AG09309 (cell line): ENCODE measurements at regions not wholly inside any gene's neighbourhood (a gene's known extent, or its start where the extent isn't known, plus 50 kb on each side); places are given as distances from the start of the nearest gene placed in this dataset.

Experiments
- DNase-seq: peaks from one replicate; pipeline ENCODE4 v3.0.0-alpha.2; 2010; ENCODE audit warnings: low read depth
- H3K4me3 ChIP-seq: 2 replicates; pipeline ENCODE4 v1.5.1; 2011; ENCODE audit warnings: mild to moderate bottlenecking, low read depth, low read length, moderate library complexity; ENCODE audit not compliant: control insufficient read depth
- TF ChIP-seq, protein P1 (sequence below): IDR thresholded peaks from 2 replicates; pipeline ENCODE4 v1.5.1; 2011; ENCODE audit warnings: mild to moderate bottlenecking, low read depth, low read length, inconsistent platforms; ENCODE audit not compliant: insufficient read depth, control insufficient read depth; ENCODE audit errors: missing control alignments

DNA sequence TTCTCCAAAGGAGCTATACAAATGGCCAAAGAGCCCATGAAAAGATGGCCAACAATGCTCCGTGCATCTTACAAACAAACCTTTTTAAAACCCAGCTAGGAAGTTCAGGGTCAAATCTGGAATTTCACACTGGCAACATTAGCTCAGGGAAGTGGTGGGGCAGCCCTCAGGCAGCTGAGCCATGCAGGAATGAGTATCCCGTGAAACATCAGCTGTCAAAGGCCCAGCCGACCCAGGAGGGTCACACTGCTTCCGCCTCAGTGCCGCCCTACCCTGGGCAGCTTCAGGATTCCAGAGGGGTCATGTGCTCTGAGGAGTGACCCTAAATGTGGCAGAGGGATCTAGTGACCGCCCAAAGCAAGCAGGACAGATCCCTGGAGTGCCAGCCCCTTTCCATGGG, 73.4 kb downstream of the LINC01488 start:
- DNase-seq: no peak
- no peak overlapping the region for H3K4me3 ChIP-seq
- TF ChIP-seq, protein P1, sequence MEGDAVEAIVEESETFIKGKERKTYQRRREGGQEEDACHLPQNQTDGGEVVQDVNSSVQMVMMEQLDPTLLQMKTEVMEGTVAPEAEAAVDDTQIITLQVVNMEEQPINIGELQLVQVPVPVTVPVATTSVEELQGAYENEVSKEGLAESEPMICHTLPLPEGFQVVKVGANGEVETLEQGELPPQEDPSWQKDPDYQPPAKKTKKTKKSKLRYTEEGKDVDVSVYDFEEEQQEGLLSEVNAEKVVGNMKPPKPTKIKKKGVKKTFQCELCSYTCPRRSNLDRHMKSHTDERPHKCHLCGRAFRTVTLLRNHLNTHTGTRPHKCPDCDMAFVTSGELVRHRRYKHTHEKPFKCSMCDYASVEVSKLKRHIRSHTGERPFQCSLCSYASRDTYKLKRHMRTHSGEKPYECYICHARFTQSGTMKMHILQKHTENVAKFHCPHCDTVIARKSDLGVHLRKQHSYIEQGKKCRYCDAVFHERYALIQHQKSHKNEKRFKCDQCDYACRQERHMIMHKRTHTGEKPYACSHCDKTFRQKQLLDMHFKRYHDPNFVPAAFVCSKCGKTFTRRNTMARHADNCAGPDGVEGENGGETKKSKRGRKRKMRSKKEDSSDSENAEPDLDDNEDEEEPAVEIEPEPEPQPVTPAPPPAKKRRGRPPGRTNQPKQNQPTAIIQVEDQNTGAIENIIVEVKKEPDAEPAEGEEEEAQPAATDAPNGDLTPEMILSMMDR: no peak

DNA sequence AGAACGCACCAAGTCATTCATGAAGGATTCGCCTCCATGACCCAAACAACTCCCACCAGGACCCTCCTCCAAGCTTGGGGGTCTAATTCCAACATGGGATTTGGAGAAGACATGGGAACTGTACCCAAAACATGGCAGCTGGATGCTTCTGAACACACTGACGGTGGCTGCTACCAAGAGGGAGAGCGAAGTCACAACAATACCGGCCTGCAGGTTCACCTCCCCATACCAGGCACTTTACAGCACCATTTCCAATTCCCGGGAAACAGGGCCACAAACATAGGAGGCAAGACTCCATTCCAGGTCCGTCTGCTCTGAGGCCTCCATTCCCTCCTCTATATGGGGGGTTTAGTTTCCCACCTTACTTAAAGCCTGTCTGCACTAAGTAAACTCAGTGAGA, 75.8 kb downstream of the LINC01488 start:
- DNase-seq: no peak
- H3K4me3 ChIP-seq: no peak overlapping the region
- TF ChIP-seq, protein P1: no peak

DNA sequence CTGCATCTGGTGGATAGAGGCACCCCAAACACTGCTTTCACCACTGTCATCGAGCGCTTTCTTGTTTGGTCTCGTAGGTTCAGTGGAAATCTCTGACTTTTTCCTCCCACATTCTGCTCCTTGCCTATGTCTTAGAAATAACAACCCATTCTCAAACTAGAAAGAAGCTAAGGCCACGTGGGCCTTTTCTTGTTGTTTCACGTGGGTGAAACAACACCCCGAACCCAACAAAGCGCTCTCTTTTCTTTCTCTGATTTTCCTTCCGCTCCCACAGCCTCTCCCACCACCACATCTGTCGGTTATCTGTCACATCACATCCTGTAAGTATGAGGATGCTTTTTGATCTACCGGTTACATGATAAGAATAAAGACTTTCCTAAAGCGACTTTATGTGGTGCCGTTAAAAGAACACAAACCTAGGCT, 77.1 kb downstream of the LINC01488 start:
- H3K4me3 ChIP-seq: no peak overlapping the region
- no peak for DNase-seq

DNA sequence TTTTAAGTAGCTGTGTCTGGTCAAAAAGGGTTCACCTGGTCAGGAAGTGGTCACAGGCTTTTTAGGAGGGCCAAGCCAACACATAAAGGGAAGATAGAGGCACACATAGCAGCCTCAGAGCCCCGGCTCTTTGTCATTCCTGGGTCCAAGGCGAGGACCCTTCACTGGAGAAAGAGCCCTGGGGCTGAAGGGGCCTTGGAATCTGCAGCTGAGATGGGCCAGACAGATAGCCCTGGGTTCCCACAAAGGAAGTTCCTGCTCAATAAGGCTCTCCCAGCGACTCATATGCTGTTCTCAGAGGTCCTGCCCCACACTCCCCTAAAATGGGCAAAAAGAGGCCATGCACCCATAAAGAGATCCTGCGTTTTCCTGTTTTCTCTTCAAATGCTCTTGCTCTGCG, 77.7 kb downstream of the LINC01488 start:
- TF ChIP-seq, protein P1: no peak
- DNase-seq: no peak
- no peak overlapping the region for H3K4me3 ChIP-seq

More for the DNA sequence above, 77.1 kb downstream of the LINC01488 start:
- TF ChIP-seq, protein P1: no peak

DNA sequence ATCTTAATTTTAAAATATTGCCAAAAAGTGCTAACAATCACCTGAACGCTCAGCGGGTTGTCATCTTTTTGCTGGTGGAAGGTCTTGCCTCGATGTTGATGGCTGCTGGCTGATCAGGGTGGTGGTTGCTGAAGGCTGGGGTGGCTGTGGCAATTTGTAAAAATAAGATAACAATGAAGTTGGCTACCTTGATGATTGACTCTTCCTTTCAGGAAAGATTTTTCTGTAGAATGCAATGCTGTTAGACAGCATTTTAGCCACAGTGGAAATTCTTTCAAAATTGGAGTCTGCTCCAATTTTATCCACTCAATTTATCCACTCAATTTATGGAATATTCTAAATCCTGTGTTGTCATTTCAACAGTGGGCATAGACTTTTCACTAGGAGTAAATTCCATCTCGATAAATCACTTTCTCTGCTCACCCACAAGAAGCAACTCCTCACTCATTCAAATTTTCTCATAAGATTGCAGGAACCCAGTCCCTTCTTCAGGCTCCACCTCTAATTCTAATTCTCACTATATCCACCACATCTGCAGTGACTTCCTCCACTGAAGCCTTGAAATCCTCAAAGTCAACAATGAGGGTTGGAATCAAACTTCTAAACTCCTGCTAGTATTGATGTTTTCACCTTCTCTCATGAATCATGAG, 78.8 kb downstream of the LINC01488 start:
- no peak overlapping the region for H3K4me3 ChIP-seq
- no peak for DNase-seq
- TF ChIP-seq, protein P1: no peak

DNA sequence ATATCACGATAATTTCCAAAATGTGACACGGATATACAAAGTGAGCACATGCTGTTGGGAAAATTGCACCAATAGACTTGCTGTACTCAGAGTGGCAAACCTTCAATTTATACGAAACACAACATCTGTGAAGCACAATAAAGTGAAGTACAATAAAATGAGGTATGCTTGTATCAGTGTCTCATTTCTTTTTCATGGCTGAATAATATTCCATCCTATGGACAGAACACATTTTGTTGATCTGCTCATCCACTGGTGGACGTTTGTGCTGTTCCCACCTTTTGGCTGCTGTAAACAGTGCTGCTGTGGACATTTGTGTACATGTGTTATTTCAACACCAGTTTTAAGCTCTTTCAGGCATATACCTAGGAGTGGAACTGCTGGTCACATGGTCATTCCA, 78.7 kb upstream of the CCND1 start:
- no peak for DNase-seq
- TF ChIP-seq, protein P1: no peak
- no peak overlapping the region for H3K4me3 ChIP-seq
